Mesendoderm (in vitro differentiated cells): ENCODE measurements at regions not wholly inside any gene's neighbourhood (a gene's known extent, or its start where the extent isn't known, plus 50 kb on each side); places are given as distances from the start of the nearest gene placed in this dataset.

Experiments
- DNase-seq: peaks from one replicate; pipeline ENCODE4 v3.0.0; 2013
- H2AK5ac ChIP-seq: 2 replicates; pipeline ENCODE4 v1.6.1; 2013; ENCODE audit warnings: low read length, inconsistent platforms
- H2BK120ac ChIP-seq: 2 replicates; pipeline ENCODE4 v1.6.1; 2013; ENCODE audit warnings: low read depth, mild to moderate bottlenecking, low read length, moderate library complexity, mixed read lengths
- H2BK15ac ChIP-seq: replicated peaks from 2 replicates; pipeline ENCODE4 v1.6.1; 2013; ENCODE audit warnings: low read depth, mild to moderate bottlenecking, moderate library complexity
- H2BK5ac ChIP-seq: 2 replicates; pipeline ENCODE4 v1.6.1; 2013; ENCODE audit warnings: low read length, inconsistent platforms
- H3K18ac ChIP-seq: 2 replicates; pipeline ENCODE4 v1.6.1; 2013; ENCODE audit warnings: mild to moderate bottlenecking, low read length, mixed read lengths
- H3K23ac ChIP-seq: one replicate; pipeline ENCODE4 v1.6.1; 2013; ENCODE audit warnings: low read length
- H3K27ac ChIP-seq: 2 replicates; pipeline ENCODE4 v1.5.1; 2013; ENCODE audit warnings: low read depth, mild to moderate bottlenecking, inconsistent platforms, low read length, moderate library complexity
- H3K27me3 ChIP-seq: 2 replicates; pipeline ENCODE4 v1.6.1; 2013; ENCODE audit warnings: low read length, control low read depth, mild to moderate bottlenecking, inconsistent platforms; ENCODE audit not compliant: insufficient read depth, poor library complexity
- H3K36me3 ChIP-seq: 2 replicates; pipeline ENCODE4 v1.6.1; 2013; ENCODE audit warnings: low read length, inconsistent platforms; ENCODE audit not compliant: control insufficient read depth, insufficient read depth
- H3K4ac ChIP-seq: one replicate; pipeline ENCODE4 v1.6.1; 2013; ENCODE audit warnings: low read depth, mild to moderate bottlenecking, low read length, moderate library complexity
- H3K4me1 ChIP-seq: 2 replicates; pipeline ENCODE4 v1.6.1; 2013; ENCODE audit warnings: low read depth, low read length, inconsistent platforms; ENCODE audit not compliant: control insufficient read depth
- H3K4me2 ChIP-seq: 2 replicates; pipeline ENCODE4 v1.6.1; 2013; ENCODE audit warnings: low read length
- H3K4me3 ChIP-seq: 2 replicates; pipeline ENCODE4 v1.5.1; 2013; ENCODE audit warnings: mild to moderate bottlenecking, low read length
- H3K56ac ChIP-seq: one replicate; pipeline ENCODE4 v1.6.1; 2013; ENCODE audit warnings: low read length
- H3K79me1 ChIP-seq: 2 replicates; pipeline ENCODE4 v1.6.1; 2013; ENCODE audit warnings: low read length, inconsistent platforms
- H3K79me2 ChIP-seq: 2 replicates; pipeline ENCODE4 v1.6.1; 2013; ENCODE audit warnings: mild to moderate bottlenecking, low read length; ENCODE audit not compliant: control insufficient read depth, insufficient read depth
- H3K9ac ChIP-seq: 2 replicates; pipeline ENCODE4 v1.6.1; 2013; ENCODE audit warnings: low read length, inconsistent platforms
- H4K5ac ChIP-seq: one replicate; pipeline ENCODE4 v1.6.1; 2013; ENCODE audit warnings: low read length
- H4K8ac ChIP-seq: one replicate; pipeline ENCODE4 v1.6.1; 2013; ENCODE audit warnings: low read depth, mild to moderate bottlenecking, control low read depth, low read length, moderate library complexity
- WGBS: extraction: QIAGEN DNeasy Blood & Tissue Kit; methylation state at CpG from one replicate; pipeline ENCODE4 v1.1.7; 2013; ENCODE audit warnings: low lambda C conversion rate, missing lambda C conversion rate; ENCODE audit not compliant: insufficient coverage; ENCODE audit errors: extremely low coverage; 5-methylcytosine and 5-hydroxymethylcytosine counted together

DNA sequence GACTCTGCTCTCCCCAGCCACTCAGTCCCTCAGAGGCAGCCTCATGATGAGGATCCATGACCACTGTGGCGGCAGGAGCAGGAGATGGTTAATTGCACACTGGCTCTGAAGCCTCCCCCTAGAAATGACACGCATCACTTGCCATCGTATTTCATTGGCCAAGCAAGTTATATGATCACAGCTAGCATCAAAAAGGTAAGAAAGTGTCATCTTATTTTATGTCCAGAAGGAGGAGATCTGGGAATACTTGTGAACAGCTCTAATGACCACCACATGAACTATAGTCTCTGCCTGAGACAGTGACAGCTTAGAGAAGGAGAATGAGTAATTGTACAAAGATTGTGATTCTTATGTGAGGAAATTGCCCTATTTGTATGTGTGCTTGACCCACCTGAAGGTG, 363.4 kb downstream of the NUAK1 start:
- H3K79me1 ChIP-seq, result no peaks in the 10 kb centered on the region
- H3K18ac ChIP-seq, result no peak overlapping the region
- no peak overlapping the region for H3K23ac ChIP-seq
- DNase-seq, result no peak
- no CpG with 5 or more reads among the region's 3 CpGs for WGBS
- H3K79me2 ChIP-seq, result no peaks in the 10 kb centered on the region
- H4K8ac ChIP-seq, result no peak overlapping the region
- H3K4me1 ChIP-seq, result no peaks in the 10 kb centered on the region
- no peak overlapping the region for H3K27ac ChIP-seq
- H3K4me2 ChIP-seq, result no peak overlapping the region
- H2BK120ac ChIP-seq, result no peak overlapping the region
- no peaks in the 10 kb centered on the region for H3K27me3 ChIP-seq
- H3K56ac ChIP-seq, result no peak overlapping the region
- H2BK15ac ChIP-seq, result no peak overlapping the region
- H2AK5ac ChIP-seq, result no peak overlapping the region
- no peak overlapping the region for H3K4me3 ChIP-seq
- H3K36me3 ChIP-seq, result no peaks in the 10 kb centered on the region
- H3K9ac ChIP-seq, result no peak overlapping the region
- H3K4ac ChIP-seq, result no peak overlapping the region
- no peak overlapping the region for H2BK5ac ChIP-seq
- no peak overlapping the region for H4K5ac ChIP-seq

- Histone ChIP-seq H3K27ac (no peak overlapping the region), H3K36me3 (no peaks in the 10 kb centered on the region), H2AK5ac (no peak overlapping the region), H3K4me1 (no peaks in the 10 kb centered on the region), H3K56ac (no peak overlapping the region), H3K4me2 (no peak overlapping the region), H3K9ac (no peak overlapping the region), H2BK15ac (no peak overlapping the region), H3K4ac (no peak overlapping the region), H3K27me3 (no peaks in the 10 kb centered on the region), H4K5ac (no peak overlapping the region), H2BK120ac (no peak overlapping the region), H3K4me3 (no peak overlapping the region), H4K8ac (no peak overlapping the region), H2BK5ac (no peak overlapping the region), H3K79me1 (no peaks in the 10 kb centered on the region), H3K23ac (no peak overlapping the region), H3K79me2 (no peaks in the 10 kb centered on the region), H3K18ac (no peak overlapping the region)
- no peak for DNase-seq
- no CpG with 5 or more reads among the region's 8 CpGs for WGBS
Observed at GRCh38 chr12:105783983-105784947, 354.5 kb downstream of the NUAK1 start.

GRCh38 chr12:105793421-105793820, 345.3 kb downstream of the NUAK1 start:
- Histone ChIP-seq H3K4me1 (no peaks in the 10 kb centered on the region), H2BK120ac (no peak overlapping the region), H4K8ac (no peak overlapping the region), H3K27ac (no peak overlapping the region), H3K4me3 (no peak overlapping the region), H4K5ac (no peak overlapping the region), H2AK5ac (no peak overlapping the region), H3K36me3 (no peaks in the 10 kb centered on the region), H3K79me2 (no peaks in the 10 kb centered on the region), H2BK5ac (no peak overlapping the region), H3K4ac (no peak overlapping the region), H3K56ac (no peak overlapping the region), H3K18ac (no peak overlapping the region), H2BK15ac (no peak overlapping the region), H3K4me2 (no peak overlapping the region), H3K79me1 (no peaks in the 10 kb centered on the region), H3K9ac (no peak overlapping the region), H3K27me3 (no peaks in the 10 kb centered on the region), H3K23ac (no peak overlapping the region)
- no CpG with 5 or more reads among the region's 5 CpGs for WGBS
- DNase-seq, result no peak

- H3K27me3 ChIP-seq, result no peaks in the 10 kb centered on the region
- H2BK15ac ChIP-seq, result no peak overlapping the region
- no peak for DNase-seq
- H4K8ac ChIP-seq, result no peak overlapping the region
- H3K27ac ChIP-seq, result no peak overlapping the region
- no peak overlapping the region for H3K56ac ChIP-seq
- H2AK5ac ChIP-seq, result no peak overlapping the region
- no peak overlapping the region for H3K4me2 ChIP-seq
- H4K5ac ChIP-seq, result no peak overlapping the region
- H3K4me3 ChIP-seq, result no peak overlapping the region
- H3K18ac ChIP-seq, result no peak overlapping the region
- H2BK5ac ChIP-seq, result no peak overlapping the region
- H3K4me1 ChIP-seq, result no peaks in the 10 kb centered on the region
- no peaks in the 10 kb centered on the region for H3K79me1 ChIP-seq
- WGBS, result no CpG with 5 or more reads among the region's 2 CpGs
- no peaks in the 10 kb centered on the region for H3K36me3 ChIP-seq
- H3K79me2 ChIP-seq, result no peaks in the 10 kb centered on the region
- no peak overlapping the region for H2BK120ac ChIP-seq
- H3K4ac ChIP-seq, result no peak overlapping the region
- no peak overlapping the region for H3K9ac ChIP-seq
- H3K23ac ChIP-seq, result no peak overlapping the region
Observed at GRCh38 chr12:105798256-105798845, 340.4 kb downstream of the NUAK1 start.

- no peak overlapping the region for H3K18ac ChIP-seq
- H3K56ac ChIP-seq, result no peak overlapping the region
- no peak overlapping the region for H4K8ac ChIP-seq
- H3K4me1 ChIP-seq, result no peaks in the 10 kb centered on the region
- H2BK120ac ChIP-seq, result no peak overlapping the region
- H2BK5ac ChIP-seq, result no peak overlapping the region
- no peaks in the 10 kb centered on the region for H3K79me2 ChIP-seq
- no peak overlapping the region for H3K4me2 ChIP-seq
- DNase-seq, result no peak
- H4K5ac ChIP-seq, result no peak overlapping the region
- H3K4me3 ChIP-seq, result no peak overlapping the region
- H3K4ac ChIP-seq, result no peak overlapping the region
- H3K9ac ChIP-seq, result no peak overlapping the region
- H3K27ac ChIP-seq, result no peak overlapping the region
- H3K27me3 ChIP-seq, result no peaks in the 10 kb centered on the region
- H3K23ac ChIP-seq, result no peak overlapping the region
- H3K36me3 ChIP-seq, result no peaks in the 10 kb centered on the region
- no CpG with 5 or more reads among the region's 2 CpGs for WGBS
- no peak overlapping the region for H2BK15ac ChIP-seq
- no peaks in the 10 kb centered on the region for H3K79me1 ChIP-seq
- no peak overlapping the region for H2AK5ac ChIP-seq
Observed at GRCh38 chr12:105799103-105799502, 339.7 kb downstream of the NUAK1 start.
